Heart right ventricle (tissue), 16 donors: ENCODE measurements at regions not wholly inside any gene's neighbourhood (a gene's known extent, or its start where the extent isn't known, plus 50 kb on each side); places are given as distances from the start of the nearest gene placed in this dataset.
A peak's percentile ranks its signal among the peaks of the same experiment; 100 is the strongest.

Source experiments
- ATAC-seq, 8 donors: fragments of 200-7000 bp; cut with Tn5 transposase; one replicate each; pipeline ENCODE4 v1.9.1; 2020; ENCODE audit warnings: mild to moderate bottlenecking in 8 of 8, moderate library complexity in 8 of 8, moderate number of reproducible peaks in 1 of 8
- DNase-seq, 2 donors: peaks; one replicate each; pipeline ENCODE4 v3.0.0-alpha.2; 2020
- H3K27ac ChIP-seq, 10 donors: fragments of 200-600 bp; sonication (generic) in 2 of 10; one replicate each; pipeline versions ENCODE4 v1.5.0 to v1.8.0; 2020 to 2022; ENCODE audit warnings: mild to moderate bottlenecking in 3 of 10
- H3K27me3 ChIP-seq, 7 donors: fragments of 200-600 bp; one replicate each; pipeline ENCODE4 v1.8.0; 2021 to 2022; ENCODE audit warnings: mild to moderate bottlenecking in 2 of 7
- H3K36me3 ChIP-seq, 9 donors: fragments of 200-600 bp; sonication (generic) in 1 of 9; one replicate each; pipeline versions ENCODE4 v1.5.0 to v1.8.0; 2020 to 2022; ENCODE audit warnings: mild to moderate bottlenecking in 2 of 9
- H3K4me1 ChIP-seq, 9 donors: fragments of 200-600 bp; sonication (generic) in 1 of 9; one replicate each; pipeline versions ENCODE4 v1.5.0 to v1.8.0; 2020 to 2022; ENCODE audit warnings: mild to moderate bottlenecking in 4 of 9
- H3K4me3 ChIP-seq, 10 donors: fragments of 200-600 bp; sonication (generic) in 2 of 10; one replicate each; pipeline versions ENCODE4 v1.5.0 to v1.8.0; 2020 to 2022; ENCODE audit warnings: mild to moderate bottlenecking in 7 of 10, moderate library complexity in 2 of 10
- H3K9me3 ChIP-seq, 11 donors: fragments of 200-600 bp in 10 of 11; sonication (generic) in 2 of 11; one replicate each; pipeline versions ENCODE4 v1.5.0 to v1.8.0; 2013 to 2022; ENCODE audit warnings: mild to moderate bottlenecking in 2 of 11, control low read depth in 1 of 11, moderate library complexity in 1 of 11
- CTCF ChIP-seq, 9 donors: fragments of 200-600 bp; sonication (generic) in 2 of 9; IDR thresholded peaks; one replicate each; pipeline versions ENCODE4 v1.5.0 to v1.8.0; 2021 to 2022; ENCODE audit warnings: antibody characterized with exemption in 9 of 9, mild to moderate bottlenecking in 5 of 9, moderate library complexity in 1 of 9
- WGBS, 2 donors: extraction: QIAGEN DNeasy Blood & Tissue Kit; methylation state at CpG; one replicate each; pipeline ENCODE4 v1.1.7; 2013; ENCODE audit warnings: inconsistent platforms in 1 of 2; 5-methylcytosine and 5-hydroxymethylcytosine counted together
- intact Hi-C, 10 donors: fragments of 100-400 bp; cut with DNase I; formaldehyde crosslinking; loops; one replicate each; pipeline versions ENCODE4 v1.11.1 to v1.14.2; 2022
- donor health status: Arrhythmogenic right ventricular cardiomyopathy.
- donor health status: ischemic (EF 13 %, LVEDD 7.1; RV severe dilation, severe dysfunction).
- donor health status: healthy with polysubstance abuse.
- donor health status: DM: no; HTN: yes; CAD: no.
- donor health status: DM: no; HTN: no; CAD: no.
- donor health status: ischemic (EF 25% LVEDD 6.9; RV normal size, moderate dysfunction).
- donor health status: ischemic (EF 25% LVEDD 5.7; RV mildly dilated, moderate dysfunction).
- donor health status: healthy.
- donor health status: DM: yes; HTN: yes; CAD: no.
- donor health status: Ischemic cardiomyopathy.
- donor health status: ischemic (EF 35%, LVEDD 5.7; RV mildly dilated, moderate dysfunction).
- donor health status: nonischemic (EF 11% LVEDD 7.7; RV severe dilation, severe dysfunction).
- donor health status: DM: yes; HTN: yes; CAD: no.
- donor health status: PGD.
- donor health status: ischemic (EF 29% LVEDD 5.4; RV normal size, mild dysfunction).
- donor health status: nonischemic (EF 23%, LVEDD 6.1; RV moderate dilation, normal function).

DNA sequence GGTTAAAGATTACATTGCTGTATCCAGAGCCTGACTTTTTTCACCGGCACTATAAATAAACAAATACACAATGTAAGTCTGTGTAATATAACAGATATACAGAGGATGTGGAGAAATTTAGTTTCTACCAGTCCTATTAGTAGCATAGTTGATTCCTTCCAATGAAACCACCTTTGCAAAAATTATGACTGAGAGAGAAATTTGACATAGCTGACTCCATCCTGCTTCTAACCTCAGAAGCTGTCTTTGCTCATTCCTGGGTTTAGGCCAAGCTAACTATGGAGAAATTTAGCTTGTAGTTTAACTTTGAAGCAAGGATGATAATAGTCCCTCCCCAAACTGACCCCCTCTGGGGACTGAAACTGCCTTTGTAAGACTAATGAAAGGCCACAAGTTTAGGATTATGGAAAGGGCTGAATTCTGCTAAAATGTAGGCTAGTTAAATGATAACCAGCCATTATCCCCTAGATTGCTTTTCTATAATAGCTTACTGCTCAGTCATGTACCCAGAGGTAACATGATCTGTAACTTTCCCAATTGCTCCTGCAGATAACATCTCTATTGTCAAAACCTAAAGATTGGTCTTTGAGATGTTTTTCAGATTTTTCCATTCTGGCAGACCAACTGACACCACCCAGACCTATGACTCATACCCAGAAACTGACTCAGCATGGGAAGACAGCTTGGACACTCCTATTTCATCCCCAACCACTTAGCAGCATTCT is 172.8 kb upstream of the ARG1 start:
- WGBS, 2 donors: 93 to 94% methylated on average over 1 of the region's 1 CpG
- H3K4me1 ChIP-seq: no peaks in the 10 kb centered on the region
- H3K27ac ChIP-seq: peak overlapping the region in 1 of 10 donors; percentile 0
- TF ChIP-seq CTCF (IDR thresholded peaks at IDR 0.05): no peak
- peaks cover 0 to 22% (median 4%) of the 10 kb centered on the region in 11 donors for H3K9me3 ChIP-seq
- intact Hi-C loops: no loop called here
- no peaks in the 10 kb centered on the region for H3K36me3 ChIP-seq
- ATAC-seq (no peak), DNase-seq (no peak)
- H3K27me3 ChIP-seq: no peaks in the 10 kb centered on the region
- H3K4me3 ChIP-seq: no peak overlapping the region

DNA sequence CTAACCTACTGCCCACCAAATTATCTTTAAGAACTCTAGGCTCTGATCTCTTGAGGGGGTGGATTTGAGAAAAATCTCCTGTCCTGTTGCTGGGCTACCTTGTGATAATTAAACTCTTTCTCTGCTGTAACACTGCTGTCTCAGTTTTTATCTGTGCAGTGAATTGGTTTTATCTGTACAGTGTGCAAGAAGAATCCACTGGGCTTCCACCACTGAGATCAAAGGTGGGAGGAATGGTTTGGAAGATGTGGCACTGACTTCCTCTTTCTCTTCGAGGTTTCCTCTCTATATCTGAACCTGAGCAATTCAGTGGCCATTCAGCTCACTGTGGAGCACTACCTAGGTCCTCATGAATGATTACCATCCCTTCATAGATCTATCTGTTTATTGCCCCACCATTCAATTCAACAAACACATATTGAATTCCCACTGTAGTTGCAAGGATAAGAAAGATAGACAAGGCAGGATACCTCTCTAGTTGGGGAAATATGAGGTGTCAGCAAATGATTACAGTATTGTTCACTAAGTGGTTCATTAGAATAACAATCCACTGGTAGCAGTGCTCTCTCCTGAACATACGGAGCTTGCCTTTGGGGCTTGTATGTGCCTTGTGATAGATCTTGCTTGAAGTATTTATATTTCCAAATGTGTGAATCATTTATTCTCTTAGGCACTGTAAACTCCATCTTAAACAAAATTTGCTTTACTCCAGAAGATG is 172.1 kb upstream of the ARG1 start:
- intact Hi-C loops: no loop called here
- no peak overlapping the region for H3K27ac ChIP-seq
- no peaks in the 10 kb centered on the region for H3K36me3 ChIP-seq
- ATAC-seq (no peak), DNase-seq (no peak)
- peaks cover 0 to 22% (median 4%) of the 10 kb centered on the region in 11 donors for H3K9me3 ChIP-seq
- H3K4me1 ChIP-seq: no peaks in the 10 kb centered on the region
- H3K4me3 ChIP-seq: no peak overlapping the region
- WGBS, 2 donors: 81 to 83% methylated on average over 2 of the region's 2 CpGs
- TF ChIP-seq CTCF (IDR thresholded peaks at IDR 0.05): no peak
- no peaks in the 10 kb centered on the region for H3K27me3 ChIP-seq

DNA sequence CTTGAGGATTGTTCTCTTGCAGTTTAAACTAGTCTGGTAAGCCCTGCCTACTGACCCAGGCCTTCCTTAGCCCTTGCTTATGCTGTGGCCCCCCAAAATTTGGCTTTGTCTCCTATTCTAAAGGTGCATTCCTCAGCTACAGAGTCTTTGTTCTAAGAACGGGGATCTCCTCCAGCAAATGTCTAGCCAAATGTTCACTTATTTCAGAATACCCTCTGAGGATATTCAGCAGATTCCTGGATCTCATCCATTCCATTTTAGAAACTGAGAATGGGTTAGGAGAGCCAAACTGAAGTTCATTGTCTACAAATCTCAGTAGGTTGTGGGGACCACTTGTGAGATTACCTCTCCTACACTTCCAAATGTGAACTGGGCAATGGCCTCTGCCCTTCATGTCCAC is 164.2 kb upstream of the ARG1 start:
- Histone ChIP-seq H3K36me3 (no peaks in the 10 kb centered on the region), H3K27me3 (no peaks in the 10 kb centered on the region), H3K9me3 (peaks cover 0 to 10% (median 0%) of the 10 kb centered on the region in 11 donors), H3K4me1 (no peaks in the 10 kb centered on the region), H3K27ac (no peak overlapping the region), H3K4me3 (no peak overlapping the region)
- no peak for ATAC-seq
- 71 to 79% methylated on average over 1 of the region's 1 CpG for WGBS, 2 donors
- no peak for TF ChIP-seq CTCF (IDR thresholded peaks at IDR 0.05)
- intact Hi-C loops: no loop called here
- no peak for DNase-seq

GRCh38 chr6:131410785-131411184 is 162.2 kb upstream of the ARG1 start:
- TF ChIP-seq CTCF (IDR thresholded peaks at IDR 0.05): no peak
- peaks cover 0 to 10% (median 0%) of the 10 kb centered on the region in 11 donors for H3K9me3 ChIP-seq
- no peak overlapping the region for H3K27ac ChIP-seq
- H3K27me3 ChIP-seq: no peaks in the 10 kb centered on the region
- no peak overlapping the region for H3K4me3 ChIP-seq
- intact Hi-C loops: no loop called here
- ATAC-seq: no peak
- 46 to 65% methylated on average over 1 of the region's 1 CpG for WGBS, 2 donors
- no peaks in the 10 kb centered on the region for H3K36me3 ChIP-seq
- DNase-seq: no peak
- no peaks in the 10 kb centered on the region for H3K4me1 ChIP-seq
